ENCODE measurements at regions not wholly inside any gene's neighbourhood (a gene's known extent, or its start where the extent isn't known, plus 50 kb on each side); places are given as distances from the start of the nearest gene placed in this dataset.

GRCh38 chr13:82963226-82964099 lies 918.8 kb downstream of the SLITRK1 start:
- CTCF ChIA-PET, result no interaction called here
- POLR2A ChIA-PET, result no interaction called here
- H3K4me3 ChIP-seq (ENCODE audit: low read depth, low read length), result no peak overlapping the region

More at GRCh38 chr13:82963226-82964099, 918.8 kb downstream of the SLITRK1 start:
- no peaks in the 10 kb centered on the region for H3K36me3 ChIP-seq (ENCODE audit: control insufficient read depth in 2 of 2, insufficient read depth in 1 of 2, low read length in 2 of 2)
- no peaks in the 10 kb centered on the region for H3K4me1 ChIP-seq (ENCODE audit: control insufficient read depth, insufficient read depth, low read length)
- H3K9me3 ChIP-seq (ENCODE audit: control insufficient read depth, insufficient read depth, low read depth, low read length), result no peaks in the 10 kb centered on the region
- no peak overlapping the region for H3K27ac ChIP-seq (ENCODE audit: extremely low read depth, low read depth, low read length)
- no peak for TF ChIP-seq PRDM10 (tag by site-specific recombination; IDR thresholded peaks at IDR 0.05)
- TF ChIP-seq ZFHX2 (tag by site-specific recombination; conservative IDR thresholded peaks at IDR 0.05), result no peak
- no peak for TF ChIP-seq EGR2 (tag by site-specific recombination; IDR thresholded peaks at IDR 0.05; ENCODE audit: low read depth)
- no peak for TF ChIP-seq ZNF513 (tag by site-specific recombination; IDR thresholded peaks at IDR 0.05)
- no peak for TF ChIP-seq PBX3 (CRISPR knock-in tag; IDR thresholded peaks at IDR 0.05)
- TF ChIP-seq ZNF280C (tag by site-specific recombination; IDR thresholded peaks at IDR 0.05), result no peak
- no peak for TF ChIP-seq ZBTB20 (tag by site-specific recombination; IDR thresholded peaks at IDR 0.05)
- TF ChIP-seq ZNF768 (tag by site-specific recombination; IDR thresholded peaks at IDR 0.05), result no peak
- TF ChIP-seq PRDM4 (tag by site-specific recombination; IDR thresholded peaks at IDR 0.05), result no peak
- no peak for TF ChIP-seq ZNF146 (tag by site-specific recombination; IDR thresholded peaks at IDR 0.05)
- no peak for TF ChIP-seq ZNF114 (tag by site-specific recombination; IDR thresholded peaks at IDR 0.05)
- TF ChIP-seq ZNF555 (tag by site-specific recombination; conservative IDR thresholded peaks at IDR 0.05), result no peak
- TF ChIP-seq TCF7L2 (IDR thresholded peaks at IDR 0.05; ENCODE audit: borderline replicate concordance, low read depth, low read length), result no peak
- no peak for TF ChIP-seq ZNF529 (tag by site-specific recombination; IDR thresholded peaks at IDR 0.05; ENCODE audit: insufficient replicate concordance)
- no peak for TF ChIP-seq GLIS1 (tag by site-specific recombination; IDR thresholded peaks at IDR 0.05)
- TF ChIP-seq ZSCAN4 (tag by site-specific recombination; IDR thresholded peaks at IDR 0.05), result no peak
- no peak for TF ChIP-seq ZNF121 (tag by site-specific recombination; IDR thresholded peaks at IDR 0.05)
- no peak for TF ChIP-seq ZBTB17 (tag by site-specific recombination; IDR thresholded peaks at IDR 0.05)
- no peak for TF ChIP-seq GFI1B (tag by site-specific recombination; IDR thresholded peaks at IDR 0.05)
- TF ChIP-seq ZNF239 (tag by site-specific recombination; IDR thresholded peaks at IDR 0.05), result no peak
